Activated CD8-positive, alpha-beta memory T cell treated with anti-CD3 and anti-CD28 coated beads, Interleukin-2, amount 10 ng/mL, durations not matched to agents 7 days and 5 days (primary cell): ENCODE measurements at regions not wholly inside any gene's neighbourhood (a gene's known extent, or its start where the extent isn't known, plus 50 kb on each side); places are given as distances from the start of the nearest gene placed in this dataset.
"Not testable (repeated sequence)": the region's sequence is repeated elsewhere in the genome, so short reads cannot be mapped to it uniquely, and the experiment has no call there.

Experiments
- ATAC-seq: fragments of 150-1000 bp; cut with Tn5 transposase; one replicate; pipeline ENCODE4 v1.10.0; 2021; ENCODE audit warnings: moderate library complexity
- CTCF ChIA-PET: fragments of 350-600 bp; sonication (Branson Sonifier 250); formaldehyde crosslinking; loops from one replicate; lab custom pipeline; 2021; ENCODE audit warnings: antibody characterized with exemption; lab: Charles Lee
- DNase-seq: peaks from one replicate; pipeline ENCODE4 v3.0.0-alpha.2; 2020
- H3K27ac Mint-ChIP-seq: one replicate; pipeline ENCODE4 v1.8.0; 2021; ENCODE audit warnings: mild to moderate bottlenecking, mixed read lengths
- H3K27me3 Mint-ChIP-seq: one replicate; pipeline ENCODE4 v1.8.0; 2021; ENCODE audit warnings: mixed read lengths
- H3K36me3 Mint-ChIP-seq: one replicate; pipeline ENCODE4 v1.8.0; 2021; ENCODE audit warnings: mild to moderate bottlenecking, mixed read lengths
- H3K4me1 Mint-ChIP-seq: one replicate; pipeline ENCODE4 v1.8.0; 2021; ENCODE audit warnings: mixed read lengths
- H3K4me3 Mint-ChIP-seq: one replicate; pipeline ENCODE4 v1.8.0; 2021; ENCODE audit warnings: mild to moderate bottlenecking, moderate library complexity, mixed read lengths
- H3K9me3 Mint-ChIP-seq: one replicate; pipeline ENCODE4 v1.8.0; 2022; ENCODE audit warnings: low read depth, mixed read lengths

GRCh38 chr1:223046011-223046410, 97.0 kb downstream of the TLR5 start:
- H3K4me1 Mint-ChIP-seq, result no peaks in the 10 kb centered on the region
- no peak overlapping the region for H3K4me3 Mint-ChIP-seq
- no peak for DNase-seq
- no peaks in the 10 kb centered on the region for H3K36me3 Mint-ChIP-seq
- CTCF ChIA-PET, result no interaction called here
- no peak overlapping the region for H3K27ac Mint-ChIP-seq
- no peak for ATAC-seq
- H3K27me3 Mint-ChIP-seq, result peaks cover 2% of the 10 kb centered on the region
- H3K9me3 Mint-ChIP-seq, result no peaks in the 10 kb centered on the region

GRCh38 chr1:223046463-223046862, 96.6 kb downstream of the TLR5 start:
- H3K4me1 Mint-ChIP-seq, H3K4me3 Mint-ChIP-seq, ATAC-seq, H3K27me3 Mint-ChIP-seq, H3K27ac Mint-ChIP-seq, DNase-seq, H3K36me3 Mint-ChIP-seq, H3K9me3 Mint-ChIP-seq, CTCF ChIA-PET: not testable (repeated sequence)

- no peaks in the 10 kb centered on the region for H3K9me3 Mint-ChIP-seq
- no peak overlapping the region for H3K4me3 Mint-ChIP-seq
- CTCF ChIA-PET, result no interaction called here
- ATAC-seq (no peak), DNase-seq (no peak)
- no peak overlapping the region for H3K27ac Mint-ChIP-seq
- no peaks in the 10 kb centered on the region for H3K4me1 Mint-ChIP-seq
- H3K27me3 Mint-ChIP-seq, result peaks cover 2% of the 10 kb centered on the region
- H3K36me3 Mint-ChIP-seq, result no peaks in the 10 kb centered on the region
Observed at GRCh38 chr1:223048026-223048425, 95.0 kb downstream of the TLR5 start.

GRCh38 chr1:223052462-223052861, 90.6 kb downstream of the TLR5 start:
- CTCF ChIA-PET, result no interaction called here
- ATAC-seq, result no peak
- no peak overlapping the region for H3K4me3 Mint-ChIP-seq
- H3K9me3 Mint-ChIP-seq, result no peaks in the 10 kb centered on the region
- no peaks in the 10 kb centered on the region for H3K36me3 Mint-ChIP-seq
- H3K27ac Mint-ChIP-seq, result no peak overlapping the region
- DNase-seq, result no peak
- no peaks in the 10 kb centered on the region for H3K4me1 Mint-ChIP-seq
- peaks cover 2% of the 10 kb centered on the region for H3K27me3 Mint-ChIP-seq

- Mint-ChIP-seq H3K9me3 (no peaks in the 10 kb centered on the region), H3K36me3 (no peaks in the 10 kb centered on the region), H3K4me1 (no peaks in the 10 kb centered on the region), H3K4me3 (no peak overlapping the region), H3K27ac (no peak overlapping the region), H3K27me3 (peaks cover 2% of the 10 kb centered on the region)
- ATAC-seq (no peak), DNase-seq (no peak)
- CTCF ChIA-PET, result no interaction called here
Observed at GRCh38 chr1:223052931-223053330, 90.1 kb downstream of the TLR5 start.

GRCh38 chr1:223056802-223057201, 86.2 kb downstream of the TLR5 start:
- DNase-seq, result no peak
- ATAC-seq, result no peak
- Mint-ChIP-seq H3K9me3 (no peaks in the 10 kb centered on the region), H3K27ac (no peak overlapping the region), H3K27me3 (peaks cover 2% of the 10 kb centered on the region), H3K4me1 (no peaks in the 10 kb centered on the region), H3K36me3 (no peaks in the 10 kb centered on the region), H3K4me3 (no peak overlapping the region)
- CTCF ChIA-PET, result no interaction called here

- no peak overlapping the region for H3K4me3 Mint-ChIP-seq
- CTCF ChIA-PET, result interaction anchor here (0.6 kb wide), 1 partner anchor 23 kb away, joined by 3 read pairs; no protein-coding TSS in a partner anchor
- no peak overlapping the region for H3K27ac Mint-ChIP-seq
- H3K36me3 Mint-ChIP-seq, result no peaks in the 10 kb centered on the region
- no peaks in the 10 kb centered on the region for H3K9me3 Mint-ChIP-seq
- no peak for ATAC-seq
- DNase-seq, result no peak
- H3K27me3 Mint-ChIP-seq, result peaks cover 2% of the 10 kb centered on the region
- no peaks in the 10 kb centered on the region for H3K4me1 Mint-ChIP-seq
Observed at GRCh38 chr1:223057569-223058093, 85.4 kb downstream of the TLR5 start.
